ENCODE measurements at regions not wholly inside any gene's neighbourhood (a gene's known extent, or its start where the extent isn't known, plus 50 kb on each side); places are given as distances from the start of the nearest gene placed in this dataset.
A peak's percentile ranks its signal among the peaks of the same experiment; 100 is the strongest.
"Not testable (repeated sequence)": the region's sequence is repeated elsewhere in the genome, so short reads cannot be mapped to it uniquely, and the experiment has no call there.

DNA sequence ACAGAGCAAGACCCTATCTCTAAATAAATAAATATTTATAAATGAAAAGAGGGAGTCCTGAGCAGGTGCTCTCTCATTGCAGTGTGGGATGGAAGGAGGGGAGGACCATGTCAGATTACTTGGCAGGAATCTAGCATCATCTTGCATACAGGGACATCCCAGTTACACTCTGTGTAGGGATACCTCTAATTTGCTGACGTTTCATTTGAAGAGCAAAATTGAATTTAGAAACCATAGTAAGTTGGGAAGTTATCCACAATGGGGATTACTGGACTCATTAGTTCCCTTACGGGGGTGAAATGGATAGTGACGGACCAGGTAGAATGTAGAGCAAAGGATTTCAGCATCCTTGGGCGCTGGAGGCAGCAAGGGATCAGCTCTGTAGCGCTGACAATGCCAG, 52.1 kb downstream of the ARHGEF18 start:
- DNase-seq (ENCODE audit: low read depth), result no peak

DNA sequence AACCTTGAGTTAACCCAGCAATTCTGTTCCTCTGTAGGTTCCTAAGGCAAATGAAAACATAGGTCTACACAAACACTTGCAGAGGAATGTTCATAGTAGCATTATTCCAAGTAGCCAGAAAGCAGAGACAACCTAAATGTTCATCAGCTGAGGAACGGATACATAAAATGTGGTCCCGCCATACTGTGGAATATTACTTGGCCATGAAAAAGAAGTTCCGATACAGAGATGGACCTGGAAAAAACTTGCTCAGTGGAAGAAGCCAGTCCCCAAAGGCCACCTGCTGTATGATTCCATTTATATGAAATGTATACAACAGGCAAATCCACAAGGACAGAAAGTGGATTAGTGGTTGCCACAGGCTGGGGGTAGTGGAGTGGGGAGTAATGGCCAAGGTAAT, 53.0 kb downstream of the ARHGEF18 start:
- no peak for DNase-seq (ENCODE audit: low read depth)

DNA sequence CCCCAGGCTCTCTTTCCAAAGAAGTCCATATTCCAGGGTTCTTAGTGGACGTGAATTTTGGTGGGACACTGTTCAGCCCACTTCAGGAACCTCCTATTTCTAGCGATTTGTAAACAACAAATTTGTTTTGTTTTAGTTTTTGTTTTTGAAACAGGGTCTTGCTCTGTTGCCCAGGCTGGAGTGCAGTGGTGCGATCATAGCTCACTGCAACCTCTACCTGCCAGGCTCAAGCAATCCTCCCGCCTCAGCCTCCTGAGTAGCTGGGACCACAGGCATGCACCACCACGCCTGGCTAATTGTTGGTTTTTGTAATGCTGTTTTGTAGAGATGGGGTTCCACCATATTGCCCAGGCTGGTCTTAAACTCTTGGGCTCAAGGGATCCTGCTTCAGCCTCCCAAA, 56.7 kb downstream of the ARHGEF18 start:
- DNase-seq (ENCODE audit: low read depth), result not testable (repeated sequence)

DNA sequence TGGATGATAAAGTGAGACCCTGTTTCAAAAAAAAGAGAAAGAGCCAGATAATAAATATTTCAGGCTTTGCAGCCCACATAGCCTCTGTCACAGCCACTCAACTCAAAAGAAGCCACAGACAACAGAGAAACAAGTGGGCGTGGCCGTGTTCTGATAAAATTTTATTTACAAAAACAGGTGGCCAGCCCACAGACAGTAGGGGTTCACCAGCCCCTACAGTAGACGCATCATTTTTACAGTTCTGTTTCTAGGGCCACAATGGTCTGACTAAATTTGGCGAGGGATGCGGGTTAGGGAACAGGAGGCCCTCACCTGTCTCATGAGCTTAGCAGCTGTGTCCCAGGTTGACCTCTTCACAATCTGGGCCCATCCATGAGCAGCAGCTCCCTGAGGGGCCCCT, 59.5 kb downstream of the ARHGEF18 start:
- no peak for DNase-seq (ENCODE audit: low read depth)

GRCh38 chr19:7410946-7411345, 62.2 kb downstream of the ARHGEF18 start:
- DNase-seq (ENCODE audit: low read depth), result no peak

GRCh38 chr19:7413629-7414028, 64.9 kb downstream of the ARHGEF18 start:
- DNase-seq (ENCODE audit: low read depth), result no peak

GRCh38 chr19:7415163-7415856, 66.6 kb downstream of the ARHGEF18 start:
- peak; percentile 50 for DNase-seq (ENCODE audit: low read depth)

DNA sequence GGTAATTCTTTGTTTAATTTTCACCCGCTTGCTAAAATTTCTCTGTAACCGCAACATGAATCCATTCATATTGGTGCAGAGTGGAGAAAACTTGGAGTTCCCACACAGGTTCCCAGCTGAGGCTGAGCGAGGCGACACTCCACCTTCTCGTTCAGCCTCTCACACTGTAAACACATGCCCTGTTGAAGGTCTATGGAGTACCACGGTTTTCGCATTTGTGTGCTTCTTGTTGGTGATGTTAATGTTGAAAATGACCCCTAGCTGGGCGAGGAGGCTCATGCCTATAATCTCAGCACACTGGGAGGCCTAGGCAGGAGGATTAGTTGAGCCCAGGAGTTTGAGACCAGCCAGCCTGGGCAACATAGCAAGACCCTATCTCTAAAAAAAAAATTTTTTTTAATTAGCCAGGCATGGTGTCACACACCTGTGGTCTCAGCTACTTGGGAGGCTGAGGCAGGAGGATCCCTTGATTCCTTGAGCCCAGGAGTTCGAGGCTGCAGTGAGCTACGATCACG, 67.2 kb downstream of the ARHGEF18 start:
- no peak for DNase-seq (ENCODE audit: low read depth)

DNA sequence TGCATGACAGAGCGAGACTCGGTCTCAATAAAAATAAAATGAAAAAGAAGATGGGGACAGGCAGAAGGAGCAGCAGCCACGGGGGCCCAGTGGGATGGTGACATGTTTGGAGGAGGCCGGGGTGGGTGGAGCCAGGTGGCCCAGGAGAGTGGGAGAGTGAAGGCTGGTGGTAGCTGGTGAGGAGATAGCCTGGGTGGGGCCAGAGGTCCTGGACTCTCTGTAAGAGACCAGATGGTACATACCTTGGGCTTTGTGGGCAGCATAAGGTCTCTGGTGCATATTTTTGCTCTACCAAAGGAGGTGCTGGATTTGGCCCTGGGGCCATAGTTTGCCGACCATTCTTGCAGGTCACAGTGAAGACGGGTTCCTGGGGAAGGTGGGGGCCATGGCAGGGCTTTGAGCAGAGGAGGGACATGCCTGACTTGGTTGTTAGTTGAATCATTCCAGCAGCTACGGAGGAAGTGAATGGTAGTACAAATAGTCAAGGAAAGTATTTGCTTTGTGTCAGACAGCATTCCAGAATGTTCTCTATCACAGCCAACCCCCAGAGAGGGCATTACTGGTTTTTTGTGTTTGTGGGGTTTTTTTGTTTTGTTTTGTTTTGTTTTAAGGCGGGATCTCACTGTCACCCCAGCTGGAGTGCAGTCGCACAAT, 69.1 kb downstream of the ARHGEF18 start:
- no peak for DNase-seq (ENCODE audit: low read depth)

DNA sequence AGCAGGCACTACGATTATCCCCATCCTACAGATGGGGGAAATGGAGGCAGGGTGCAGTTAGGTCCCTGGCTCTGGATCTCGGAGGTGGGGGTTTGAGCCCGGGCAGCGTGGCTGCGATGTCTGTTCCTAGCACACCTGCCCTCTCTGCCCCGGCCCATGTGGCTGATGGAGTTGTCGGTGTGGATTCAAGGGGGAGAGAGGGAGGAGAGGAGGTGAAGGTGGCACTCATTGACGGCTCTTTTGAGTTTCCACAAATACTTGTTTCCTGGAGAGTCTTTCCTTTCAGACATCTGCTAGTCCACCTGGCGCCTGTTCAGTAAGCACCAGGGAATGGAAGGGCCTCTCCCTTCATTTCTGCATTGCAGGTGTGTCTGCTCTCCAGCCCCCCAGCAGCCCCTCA, 69.9 kb downstream of the ARHGEF18 start:
- no peak for DNase-seq (ENCODE audit: low read depth)

DNA sequence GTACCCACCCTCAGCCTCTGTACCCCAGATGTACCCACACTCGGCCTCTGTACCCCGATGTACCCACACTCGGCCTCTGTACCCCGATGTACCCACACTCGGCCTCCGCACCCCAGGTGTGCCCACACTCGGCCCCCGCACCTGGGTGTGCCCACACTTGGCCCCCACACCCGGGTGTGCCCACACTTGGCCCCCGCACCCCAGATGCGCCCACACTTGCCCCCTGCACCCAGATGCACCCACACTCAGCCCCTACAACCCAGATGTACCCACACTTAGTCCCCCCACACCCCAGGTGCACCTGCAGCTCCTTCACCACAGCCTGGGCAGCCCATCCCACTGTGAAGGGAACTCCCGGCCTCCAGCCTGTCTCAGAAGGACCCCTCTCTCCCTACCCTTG, 69.7 kb downstream of the PEX11G start:
- DNase-seq (ENCODE audit: low read depth), result no peak

GRCh38 chr19:7419777-7420439, 68.9 kb downstream of the PEX11G start:
- DNase-seq (ENCODE audit: low read depth), result no peak

- DNase-seq (ENCODE audit: low read depth), result no peak
Measured at GRCh38 chr19:7421941-7422744, 66.7 kb downstream of the PEX11G start.
